Peyer's patch (tissue), 4 donors: ENCODE measurements at regions not wholly inside any gene's neighbourhood (a gene's known extent, or its start where the extent isn't known, plus 50 kb on each side); places are given as distances from the start of the nearest gene placed in this dataset.

Experiments
- CTCF ChIP-seq, 6 experiments: fragments of 450-650 bp in 4 of 6; fragments of 200-600 bp in 2 of 6; sonication (generic) in 1 of 6; IDR thresholded peaks; one replicate each; pipeline ENCODE4 v1.5.1; 2017 to 2019; ENCODE audit warnings: antibody characterized with exemption in 6 of 6, mild to moderate bottlenecking in 3 of 6, moderate library complexity in 1 of 6
- POLR2A ChIP-seq, 2 donors: fragments of 450-650 bp; IDR thresholded peaks; one replicate each; pipeline ENCODE4 v1.5.1; 2017; ENCODE audit warnings: antibody characterized with exemption in 2 of 2, mild to moderate bottlenecking in 2 of 2, moderate library complexity in 2 of 2

- TF ChIP-seq CTCF (IDR thresholded peaks at IDR 0.05), result no peak
- TF ChIP-seq POLR2A (IDR thresholded peaks at IDR 0.05), result no peak
Measured at GRCh38 chr6:27135087-27135657, 112.3 kb upstream of the PRSS16 start.
